HEK293 (cell line): ENCODE measurements at regions not wholly inside any gene's neighbourhood (a gene's known extent, or its start where the extent isn't known, plus 50 kb on each side); places are given as distances from the start of the nearest gene placed in this dataset.

Experiments
- CTCF ChIP-seq: fragments of 450-650 bp; formaldehyde crosslinking; IDR thresholded peaks from 2 replicates; pipeline ENCODE4 v1.5.1; 2016; ENCODE audit warnings: missing biosample characterization, missing genetic modification characterization
- GLI2 ChIP-seq: fragments of 450-650 bp; formaldehyde crosslinking; IDR thresholded peaks from 2 replicates; pipeline ENCODE4; 2017; ENCODE audit warnings: missing biosample characterization, missing genetic modification characterization, low read depth, borderline replicate concordance
- ZBTB48 ChIP-seq: fragments of 450-650 bp; formaldehyde crosslinking; IDR thresholded peaks from 2 replicates; pipeline ENCODE4 v1.5.1; 2016; ENCODE audit warnings: missing biosample characterization, missing genetic modification characterization
- ZNF138 ChIP-seq: fragments of 450-650 bp; formaldehyde crosslinking; IDR thresholded peaks from 2 replicates; pipeline ENCODE4 v1.5.1; 2016; ENCODE audit warnings: missing biosample characterization, missing genetic modification characterization, borderline replicate concordance
- ZNF274 ChIP-seq, 2 experiments: fragments of 200-500 bp in 1 of 2; fragments of 450-650 bp in 1 of 2; sonication (Bioruptor generic) in 1 of 2; formaldehyde crosslinking in 1 of 2; IDR thresholded peaks; 2 replicates each; pipeline versions ENCODE4 v1.5.1 to v1.6.1; 2014 to 2016; ENCODE audit warnings: borderline replicate concordance in 1 of 2, inconsistent platforms in 1 of 2, low read length in 1 of 2, missing biosample characterization in 1 of 2, missing genetic modification characterization in 1 of 2
- ZNF362 ChIP-seq: fragments of 450-650 bp; formaldehyde crosslinking; IDR thresholded peaks from 2 replicates; pipeline ENCODE4 v1.5.1; 2016; ENCODE audit warnings: missing biosample characterization, missing genetic modification characterization
- ZNF473 ChIP-seq: fragments of 450-650 bp; formaldehyde crosslinking; IDR thresholded peaks from 2 replicates; pipeline ENCODE4 v1.5.1; 2017; ENCODE audit warnings: missing biosample characterization, missing genetic modification characterization
- ZNF513 ChIP-seq: fragments of 450-650 bp; IDR thresholded peaks from 2 replicates; pipeline ENCODE4 v1.5.1; 2018; ENCODE audit warnings: missing biosample characterization, missing genetic modification characterization
- ZNF837 ChIP-seq: fragments of 450-650 bp; formaldehyde crosslinking; IDR thresholded peaks from 2 replicates; pipeline ENCODE4 v1.5.1; 2016; ENCODE audit warnings: missing biosample characterization, missing genetic modification characterization
- TF ChIP-seq, protein P1 (sequence below): fragments of 450-650 bp; formaldehyde crosslinking; IDR thresholded peaks from 2 replicates; pipeline ENCODE4 v1.5.1; 2016; ENCODE audit warnings: missing biosample characterization, missing genetic modification characterization

DNA sequence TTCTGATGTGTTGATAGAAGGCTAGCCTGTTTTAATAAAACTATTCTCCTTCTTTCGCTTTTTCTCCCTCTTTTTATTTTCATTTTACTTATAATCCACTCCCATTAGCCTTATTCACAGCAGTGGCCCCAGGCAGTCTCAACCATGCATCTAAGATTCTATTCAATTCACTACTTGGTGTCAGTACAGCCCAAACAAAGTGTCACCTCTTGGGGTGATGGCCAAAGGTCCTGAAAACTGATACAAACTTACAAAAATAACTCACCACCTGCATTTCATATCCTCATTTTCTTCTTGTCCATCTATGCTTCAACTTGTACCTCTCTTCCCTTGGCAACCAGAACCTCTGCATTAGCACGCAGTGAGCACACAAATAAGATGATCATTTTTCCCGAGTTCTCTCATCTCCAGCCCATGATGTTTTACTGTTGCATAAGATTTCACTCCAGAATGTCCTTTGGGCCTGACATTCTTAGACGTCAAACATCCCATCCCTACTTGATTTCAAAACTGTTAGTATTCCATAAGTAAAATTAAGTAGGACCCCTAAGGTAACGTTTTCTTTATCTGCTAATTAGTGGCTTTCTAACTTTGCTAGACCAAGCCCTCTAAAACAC, 559.3 kb upstream of the TNP1 start:
- TF ChIP-seq ZNF274 (IDR thresholded peaks at IDR 0.05; ENCODE audit: low read length) (no peak), ZNF274 (tag by site-specific recombination; IDR thresholded peaks at IDR 0.05; ENCODE audit: borderline replicate concordance) (no peak), CTCF (tag by site-specific recombination) (no peak), ZBTB48 (tag by site-specific recombination) (no peak), ZNF138 (tag by site-specific recombination) (no peak), ZNF513 (tag by site-specific recombination) (no peak), GLI2 (tag by site-specific recombination) (no peak), ZNF837 (tag by site-specific recombination) (no peak), ZNF473 (no peak), ZNF362 (tag by site-specific recombination) (no peak)
- TF ChIP-seq, protein P1, sequence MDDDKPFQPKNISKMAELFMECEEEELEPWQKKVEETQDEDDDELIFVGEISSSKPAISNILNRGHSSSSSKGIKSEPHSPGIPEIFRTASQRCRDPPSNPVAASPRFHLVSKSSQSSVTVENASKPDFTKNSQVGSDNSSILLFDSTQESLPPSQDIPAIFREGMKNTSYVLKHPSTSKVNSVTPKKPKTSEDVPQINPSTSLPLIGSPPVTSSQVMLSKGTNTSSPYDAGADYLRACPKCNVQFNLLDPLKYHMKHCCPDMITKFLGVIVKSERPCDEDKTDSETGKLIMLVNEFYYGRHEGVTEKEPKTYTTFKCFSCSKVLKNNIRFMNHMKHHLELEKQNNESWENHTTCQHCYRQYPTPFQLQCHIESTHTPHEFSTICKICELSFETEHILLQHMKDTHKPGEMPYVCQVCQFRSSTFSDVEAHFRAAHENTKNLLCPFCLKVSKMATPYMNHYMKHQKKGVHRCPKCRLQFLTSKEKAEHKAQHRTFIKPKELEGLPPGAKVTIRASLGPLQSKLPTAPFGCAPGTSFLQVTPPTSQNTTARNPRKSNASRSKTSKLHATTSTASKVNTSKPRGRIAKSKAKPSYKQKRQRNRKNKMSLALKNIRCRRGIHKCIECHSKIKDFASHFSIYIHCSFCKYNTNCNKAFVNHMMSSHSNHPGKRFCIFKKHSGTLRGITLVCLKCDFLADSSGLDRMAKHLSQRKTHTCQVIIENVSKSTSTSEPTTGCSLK (tag by site-specific recombination): no peak
